ENCODE measurements at regions not wholly inside any gene's neighbourhood (a gene's known extent, or its start where the extent isn't known, plus 50 kb on each side); places are given as distances from the start of the nearest gene placed in this dataset.

- TF ChIP-seq ATF3 (IDR thresholded peaks at IDR 0.05; ENCODE audit: borderline replicate concordance, extremely low read depth, low read depth, low read length) (no peak), ATF7 (IDR thresholded peaks at IDR 0.05; ENCODE audit: low read depth) (no peak), ZZZ3 (IDR thresholded peaks at IDR 0.05; ENCODE audit: control insufficient read depth, insufficient read length, low read depth) (no peak)
These were observed 117.2 kb upstream of the FERMT1 start (continued) for GRCh38 chr20:6240059-6240458.

GRCh38 chr20:6238421-6238820 lies 115.6 kb upstream of the FERMT1 start:
- Histone ChIP-seq H3K4me2 (ENCODE audit: control insufficient read depth, insufficient read depth) (no peak overlapping the region), H3K4me1 (ENCODE audit: control insufficient read depth, insufficient read depth, low read length) (no peaks in the 10 kb centered on the region), H3K9ac (ENCODE audit: control insufficient read depth, insufficient read depth, low read length) (no peak overlapping the region), H3K9me3 (replicated peaks; ENCODE audit: control insufficient read depth, insufficient read depth, low read length) (no peaks in the 10 kb centered on the region), H4K20me1 (ENCODE audit: control insufficient read depth, insufficient read depth) (no peaks in the 10 kb centered on the region), H3K79me2 (ENCODE audit: control insufficient read depth, insufficient read depth, low read length) (no peaks in the 10 kb centered on the region), H3K27ac (ENCODE audit: control insufficient read depth, insufficient read depth) (no peak overlapping the region), H3K36me3 (ENCODE audit: control insufficient read depth in 2 of 2, insufficient read depth in 2 of 2, low read length in 1 of 2) (no peaks in the 10 kb centered on the region), H3K4me3 (no peak overlapping the region), H2AFZ (ENCODE audit: control insufficient read depth, low read depth, low read length) (no peak overlapping the region), H3K27me3 (replicated peaks in 1 of 2; ENCODE audit: control insufficient read depth in 2 of 2, insufficient read depth in 2 of 2, low read length in 1 of 2) (no peaks in the 10 kb centered on the region)
- 31% methylated on average over 6 of the region's 6 CpGs for WGBS (ENCODE audit: insufficient coverage, insufficient replicate concordance, low lambda C conversion rate, missing lambda C conversion rate)
- no peak for ATAC-seq
- no TSS peak for BruUV-seq (replicated peaks)
- ChIA-PET POLR2A (no interaction called here), RAD21 (ENCODE audit: unreplicated experiment) (no interaction called here), SMC1A (ENCODE audit: uncharacterized antibody, unreplicated experiment) (interaction anchor here (1.6 kb wide), 1 partner anchor 13 kb away, joined by 5 read pairs; no protein-coding TSS in a partner anchor), CTCF (interaction anchor here (1.1 kb wide), 1 partner anchor 59 kb away, joined by 3 read pairs; no protein-coding TSS in a partner anchor)
- FAIRE-seq, result no peak
- intact Hi-C loops (cut with micrococcal nuclease; ENCODE audit: unreplicated experiment), result no loop called here
- in situ Hi-C loops (cut with MboI), result no loop called here
- DNase-seq (ENCODE audit: low read depth, low spot score), result no peak
- TF ChIP-seq SRF (IDR thresholded peaks at IDR 0.05; ENCODE audit: low read depth in 2 of 2, low read length in 2 of 2) (no peak), NR2C1 (IDR thresholded peaks at IDR 0.05) (no peak), CREB1 (IDR thresholded peaks at IDR 0.05; ENCODE audit: low read depth) (no peak), GABPA (IDR thresholded peaks at IDR 0.05; ENCODE audit: low read depth) (no peak), YY1 (IDR thresholded peaks at IDR 0.05; ENCODE audit: low read depth, low read length) (no peak), NFIC (IDR thresholded peaks at IDR 0.05; ENCODE audit: low read depth, low read length) (no peak), RUNX3 (IDR thresholded peaks at IDR 0.05; ENCODE audit: low read length) (no peak), SREBF1 (IDR thresholded peaks at IDR 0.05; ENCODE audit: low read length) (no peak)
- TF ChIP-seq, protein P1, sequence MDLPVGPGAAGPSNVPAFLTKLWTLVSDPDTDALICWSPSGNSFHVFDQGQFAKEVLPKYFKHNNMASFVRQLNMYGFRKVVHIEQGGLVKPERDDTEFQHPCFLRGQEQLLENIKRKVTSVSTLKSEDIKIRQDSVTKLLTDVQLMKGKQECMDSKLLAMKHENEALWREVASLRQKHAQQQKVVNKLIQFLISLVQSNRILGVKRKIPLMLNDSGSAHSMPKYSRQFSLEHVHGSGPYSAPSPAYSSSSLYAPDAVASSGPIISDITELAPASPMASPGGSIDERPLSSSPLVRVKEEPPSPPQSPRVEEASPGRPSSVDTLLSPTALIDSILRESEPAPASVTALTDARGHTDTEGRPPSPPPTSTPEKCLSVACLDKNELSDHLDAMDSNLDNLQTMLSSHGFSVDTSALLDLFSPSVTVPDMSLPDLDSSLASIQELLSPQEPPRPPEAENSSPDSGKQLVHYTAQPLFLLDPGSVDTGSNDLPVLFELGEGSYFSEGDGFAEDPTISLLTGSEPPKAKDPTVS (IDR thresholded peaks at IDR 0.05; ENCODE audit: low read depth, low read length), result no peak
- TF ChIP-seq, protein P2, sequence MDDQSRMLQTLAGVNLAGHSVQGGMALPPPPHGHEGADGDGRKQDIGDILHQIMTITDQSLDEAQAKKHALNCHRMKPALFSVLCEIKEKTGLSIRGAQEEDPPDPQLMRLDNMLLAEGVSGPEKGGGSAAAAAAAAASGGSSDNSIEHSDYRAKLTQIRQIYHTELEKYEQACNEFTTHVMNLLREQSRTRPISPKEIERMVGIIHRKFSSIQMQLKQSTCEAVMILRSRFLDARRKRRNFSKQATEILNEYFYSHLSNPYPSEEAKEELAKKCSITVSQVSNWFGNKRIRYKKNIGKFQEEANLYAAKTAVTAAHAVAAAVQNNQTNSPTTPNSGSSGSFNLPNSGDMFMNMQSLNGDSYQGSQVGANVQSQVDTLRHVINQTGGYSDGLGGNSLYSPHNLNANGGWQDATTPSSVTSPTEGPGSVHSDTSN (IDR thresholded peaks at IDR 0.05; ENCODE audit: insufficient replicate concordance, low read depth, low read length), result no peak
- TF ChIP-seq, protein P3, sequence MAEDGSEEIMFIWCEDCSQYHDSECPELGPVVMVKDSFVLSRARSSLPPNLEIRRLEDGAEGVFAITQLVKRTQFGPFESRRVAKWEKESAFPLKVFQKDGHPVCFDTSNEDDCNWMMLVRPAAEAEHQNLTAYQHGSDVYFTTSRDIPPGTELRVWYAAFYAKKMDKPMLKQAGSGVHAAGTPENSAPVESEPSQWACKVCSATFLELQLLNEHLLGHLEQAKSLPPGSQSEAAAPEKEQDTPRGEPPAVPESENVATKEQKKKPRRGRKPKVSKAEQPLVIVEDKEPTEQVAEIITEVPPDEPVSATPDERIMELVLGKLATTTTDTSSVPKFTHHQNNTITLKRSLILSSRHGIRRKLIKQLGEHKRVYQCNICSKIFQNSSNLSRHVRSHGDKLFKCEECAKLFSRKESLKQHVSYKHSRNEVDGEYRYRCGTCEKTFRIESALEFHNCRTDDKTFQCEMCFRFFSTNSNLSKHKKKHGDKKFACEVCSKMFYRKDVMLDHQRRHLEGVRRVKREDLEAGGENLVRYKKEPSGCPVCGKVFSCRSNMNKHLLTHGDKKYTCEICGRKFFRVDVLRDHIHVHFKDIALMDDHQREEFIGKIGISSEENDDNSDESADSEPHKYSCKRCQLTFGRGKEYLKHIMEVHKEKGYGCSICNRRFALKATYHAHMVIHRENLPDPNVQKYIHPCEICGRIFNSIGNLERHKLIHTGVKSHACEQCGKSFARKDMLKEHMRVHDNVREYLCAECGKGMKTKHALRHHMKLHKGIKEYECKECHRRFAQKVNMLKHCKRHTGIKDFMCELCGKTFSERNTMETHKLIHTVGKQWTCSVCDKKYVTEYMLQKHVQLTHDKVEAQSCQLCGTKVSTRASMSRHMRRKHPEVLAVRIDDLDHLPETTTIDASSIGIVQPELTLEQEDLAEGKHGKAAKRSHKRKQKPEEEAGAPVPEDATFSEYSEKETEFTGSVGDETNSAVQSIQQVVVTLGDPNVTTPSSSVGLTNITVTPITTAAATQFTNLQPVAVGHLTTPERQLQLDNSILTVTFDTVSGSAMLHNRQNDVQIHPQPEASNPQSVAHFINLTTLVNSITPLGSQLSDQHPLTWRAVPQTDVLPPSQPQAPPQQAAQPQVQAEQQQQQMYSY (CRISPR knock-in tag; IDR thresholded peaks at IDR 0.05), result no peak
- TF ChIP-seq, protein P4, sequence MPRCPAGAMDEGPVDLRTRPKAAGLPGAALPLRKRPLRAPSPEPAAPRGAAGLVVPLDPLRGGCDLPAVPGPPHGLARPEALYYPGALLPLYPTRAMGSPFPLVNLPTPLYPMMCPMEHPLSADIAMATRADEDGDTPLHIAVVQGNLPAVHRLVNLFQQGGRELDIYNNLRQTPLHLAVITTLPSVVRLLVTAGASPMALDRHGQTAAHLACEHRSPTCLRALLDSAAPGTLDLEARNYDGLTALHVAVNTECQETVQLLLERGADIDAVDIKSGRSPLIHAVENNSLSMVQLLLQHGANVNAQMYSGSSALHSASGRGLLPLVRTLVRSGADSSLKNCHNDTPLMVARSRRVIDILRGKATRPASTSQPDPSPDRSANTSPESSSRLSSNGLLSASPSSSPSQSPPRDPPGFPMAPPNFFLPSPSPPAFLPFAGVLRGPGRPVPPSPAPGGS (IDR thresholded peaks at IDR 0.05; ENCODE audit: borderline replicate concordance, insufficient read depth, low read depth, low read length, poor library complexity, severe bottlenecking), result no peak

Data from GM12878 (cell line).